ENCODE measurements at regions not wholly inside any gene's neighbourhood (a gene's known extent, or its start where the extent isn't known, plus 50 kb on each side); places are given as distances from the start of the nearest gene placed in this dataset.
"Not testable (repeated sequence)": the region's sequence is repeated elsewhere in the genome, so short reads cannot be mapped to it uniquely, and the experiment has no call there.

- DNase-seq (ENCODE audit: low spot score) = no peak
- in situ Hi-C loops (cut with HindIII; ENCODE audit: low sequenced_read_pairs) = no loop called here
Observed at GRCh38 chr14:76695263-76695920, 65.9 kb upstream of the VASH1 start.

GRCh38 chr14:76696361-76696760 lies 64.9 kb upstream of the VASH1 start:
- DNase-seq (ENCODE audit: low spot score) = no peak

GRCh38 chr14:76696791-76697190 lies 64.5 kb upstream of the VASH1 start:
- no peak for DNase-seq (ENCODE audit: low spot score)
- in situ Hi-C loops (cut with HindIII; ENCODE audit: low sequenced_read_pairs) = no loop called here

More at GRCh38 chr14:76696361-76696760, 64.9 kb upstream of the VASH1 start:
- in situ Hi-C loops (cut with HindIII; ENCODE audit: low sequenced_read_pairs) = no loop called here

- in situ Hi-C loops (cut with HindIII; ENCODE audit: low sequenced_read_pairs) = no loop called here
- no peak for DNase-seq (ENCODE audit: low spot score)
Observed at GRCh38 chr14:76697246-76697905, 63.9 kb upstream of the VASH1 start.

- DNase-seq (ENCODE audit: low spot score) = no peak
- in situ Hi-C loops (cut with HindIII; ENCODE audit: low sequenced_read_pairs) = no loop called here
Observed at GRCh38 chr14:76698191-76698590, 63.1 kb upstream of the VASH1 start.

GRCh38 chr14:76698631-76699030 lies 62.6 kb upstream of the VASH1 start:
- in situ Hi-C loops (cut with HindIII; ENCODE audit: low sequenced_read_pairs) = no loop called here
- no peak for DNase-seq (ENCODE audit: low spot score)

- in situ Hi-C loops (cut with HindIII; ENCODE audit: low sequenced_read_pairs) = no loop called here
- no peak for DNase-seq (ENCODE audit: low spot score)
Observed at GRCh38 chr14:76699209-76699938, 61.9 kb upstream of the VASH1 start.

GRCh38 chr14:76699939-76700590 lies 61.2 kb upstream of the VASH1 start:
- in situ Hi-C loops (cut with HindIII; ENCODE audit: low sequenced_read_pairs) = no loop called here
- DNase-seq (ENCODE audit: low spot score) = no peak

- in situ Hi-C loops (cut with HindIII; ENCODE audit: low sequenced_read_pairs) = no loop called here
Observed at GRCh38 chr14:76701436-76701835, 59.8 kb upstream of the VASH1 start.

GRCh38 chr14:76701981-76702380 lies 59.3 kb upstream of the VASH1 start:
- no peak for DNase-seq (ENCODE audit: low spot score)
- in situ Hi-C loops (cut with HindIII; ENCODE audit: low sequenced_read_pairs) = no loop called here

More at GRCh38 chr14:76701436-76701835, 59.8 kb upstream of the VASH1 start:
- DNase-seq (ENCODE audit: low spot score) = no peak

- DNase-seq (ENCODE audit: low spot score) = no peak
- in situ Hi-C loops (cut with HindIII; ENCODE audit: low sequenced_read_pairs) = no loop called here
Observed at GRCh38 chr14:76705214-76705613, 56.1 kb upstream of the VASH1 start.

GRCh38 chr14:76706207-76706606 lies 55.1 kb upstream of the VASH1 start:
- in situ Hi-C loops (cut with HindIII; ENCODE audit: low sequenced_read_pairs); DNase-seq (ENCODE audit: low spot score): not testable (repeated sequence)

- no peak for DNase-seq (ENCODE audit: low spot score)
- in situ Hi-C loops (cut with HindIII; ENCODE audit: low sequenced_read_pairs) = no loop called here
Observed at GRCh38 chr14:76706811-76707210, 54.5 kb upstream of the VASH1 start.

- DNase-seq (ENCODE audit: low spot score) = no peak
Observed at GRCh38 chr14:76708028-76708427, 53.2 kb upstream of the VASH1 start.

GRCh38 chr14:76708771-76709170 lies 52.5 kb upstream of the VASH1 start:
- DNase-seq (ENCODE audit: low spot score) = no peak
- in situ Hi-C loops (cut with HindIII; ENCODE audit: low sequenced_read_pairs) = no loop called here

More at GRCh38 chr14:76708028-76708427, 53.2 kb upstream of the VASH1 start:
- in situ Hi-C loops (cut with HindIII; ENCODE audit: low sequenced_read_pairs) = no loop called here

- DNase-seq (ENCODE audit: low spot score) = peak; percentile 76
- in situ Hi-C loops (cut with HindIII; ENCODE audit: low sequenced_read_pairs) = no loop called here
Observed at GRCh38 chr14:76710056-76711010, 50.9 kb upstream of the VASH1 start.
